GM18951 (cell line): ENCODE measurements at regions not wholly inside any gene's neighbourhood (a gene's known extent, or its start where the extent isn't known, plus 50 kb on each side); places are given as distances from the start of the nearest gene placed in this dataset.

Experiments
- POLR2A ChIP-seq: IDR thresholded peaks from 4 replicates; pipeline ENCODE4 v1.6.1; 2011; ENCODE audit warnings: mild to moderate bottlenecking; ENCODE audit not compliant: insufficient read length, insufficient read depth; ENCODE audit errors: extremely low read depth
- in situ Hi-C: fragments of 300-500 bp; cut with MboI; formaldehyde crosslinking; loops from one replicate; pipeline ENCODE4 v1.12.0; 2022; ENCODE audit warnings: low sequenced_read_pairs, mixed read lengths, inconsistent platforms; ENCODE audit not compliant: unreplicated experiment

- TF ChIP-seq POLR2A: no peak
- in situ Hi-C loops: no loop called here
Measured at GRCh38 chr6:119484598-119484997, 135.0 kb upstream of the MAN1A1 start.

- no peak for TF ChIP-seq POLR2A
- in situ Hi-C loops: no loop called here
Measured at GRCh38 chr6:119483908-119484307, 134.3 kb upstream of the MAN1A1 start.

- in situ Hi-C loops: no loop called here
- TF ChIP-seq POLR2A: no peak
Measured at GRCh38 chr6:119482850-119483285, 133.3 kb upstream of the MAN1A1 start.

- TF ChIP-seq POLR2A: no peak
- in situ Hi-C loops: no loop called here
Measured at GRCh38 chr6:119481976-119482375, 132.4 kb upstream of the MAN1A1 start.

- in situ Hi-C loops: no loop called here
- TF ChIP-seq POLR2A: no peak
Measured at GRCh38 chr6:119480961-119481497, 131.5 kb upstream of the MAN1A1 start.

GRCh38 chr6:119479860-119480655 lies 130.5 kb upstream of the MAN1A1 start:
- TF ChIP-seq POLR2A: no peak

GRCh38 chr6:119476554-119476953 lies 127.0 kb upstream of the MAN1A1 start:
- in situ Hi-C loops: no loop called here
- no peak for TF ChIP-seq POLR2A

More at GRCh38 chr6:119479860-119480655, 130.5 kb upstream of the MAN1A1 start:
- in situ Hi-C loops: no loop called here

GRCh38 chr6:119476024-119476423 lies 126.5 kb upstream of the MAN1A1 start:
- TF ChIP-seq POLR2A: no peak
- in situ Hi-C loops: no loop called here

- in situ Hi-C loops: no loop called here
- TF ChIP-seq POLR2A: no peak
Measured at GRCh38 chr6:119470893-119471542, 121.5 kb upstream of the MAN1A1 start.

- in situ Hi-C loops: no loop called here
- TF ChIP-seq POLR2A: no peak
Measured at GRCh38 chr6:119467488-119468081, 118.0 kb upstream of the MAN1A1 start.

GRCh38 chr6:119466226-119466625 lies 116.7 kb upstream of the MAN1A1 start:
- no peak for TF ChIP-seq POLR2A
- in situ Hi-C loops: no loop called here

GRCh38 chr6:119463081-119463626 lies 113.6 kb upstream of the MAN1A1 start:
- in situ Hi-C loops: no loop called here
- TF ChIP-seq POLR2A: no peak

- in situ Hi-C loops: no loop called here
- no peak for TF ChIP-seq POLR2A
Measured at GRCh38 chr6:119461187-119461586, 111.6 kb upstream of the MAN1A1 start.

- in situ Hi-C loops: no loop called here
- no peak for TF ChIP-seq POLR2A
Measured at GRCh38 chr6:119459207-119459974, 109.8 kb upstream of the MAN1A1 start.
